GM12865 (cell line): ENCODE measurements at regions not wholly inside any gene's neighbourhood (a gene's known extent, or its start where the extent isn't known, plus 50 kb on each side); places are given as distances from the start of the nearest gene placed in this dataset.

ENCODE experiments used
- DNase-seq: peaks from one replicate; pipeline ENCODE4 v3.0.0; 2010; ENCODE audit warnings: low read depth
- H3K4me3 ChIP-seq: 2 replicates; pipeline ENCODE4 v1.5.1; 2011; ENCODE audit warnings: mild to moderate bottlenecking, low read depth, low read length, control low read depth
- TF ChIP-seq, protein P1 (sequence below): IDR thresholded peaks from 2 replicates; pipeline ENCODE4 v1.5.1; 2011; ENCODE audit warnings: low read length, control low read depth, low read depth, inconsistent platforms; ENCODE audit not compliant: insufficient read depth; ENCODE audit errors: missing control alignments

- H3K4me3 ChIP-seq: no peak overlapping the region
- DNase-seq: no peak
- TF ChIP-seq, protein P1, sequence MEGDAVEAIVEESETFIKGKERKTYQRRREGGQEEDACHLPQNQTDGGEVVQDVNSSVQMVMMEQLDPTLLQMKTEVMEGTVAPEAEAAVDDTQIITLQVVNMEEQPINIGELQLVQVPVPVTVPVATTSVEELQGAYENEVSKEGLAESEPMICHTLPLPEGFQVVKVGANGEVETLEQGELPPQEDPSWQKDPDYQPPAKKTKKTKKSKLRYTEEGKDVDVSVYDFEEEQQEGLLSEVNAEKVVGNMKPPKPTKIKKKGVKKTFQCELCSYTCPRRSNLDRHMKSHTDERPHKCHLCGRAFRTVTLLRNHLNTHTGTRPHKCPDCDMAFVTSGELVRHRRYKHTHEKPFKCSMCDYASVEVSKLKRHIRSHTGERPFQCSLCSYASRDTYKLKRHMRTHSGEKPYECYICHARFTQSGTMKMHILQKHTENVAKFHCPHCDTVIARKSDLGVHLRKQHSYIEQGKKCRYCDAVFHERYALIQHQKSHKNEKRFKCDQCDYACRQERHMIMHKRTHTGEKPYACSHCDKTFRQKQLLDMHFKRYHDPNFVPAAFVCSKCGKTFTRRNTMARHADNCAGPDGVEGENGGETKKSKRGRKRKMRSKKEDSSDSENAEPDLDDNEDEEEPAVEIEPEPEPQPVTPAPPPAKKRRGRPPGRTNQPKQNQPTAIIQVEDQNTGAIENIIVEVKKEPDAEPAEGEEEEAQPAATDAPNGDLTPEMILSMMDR: no peak
Observed at GRCh38 chr22:49205483-49205800, 622.2 kb downstream of the BRD1 start.

GRCh38 chr22:49204599-49205482 is 622.8 kb downstream of the BRD1 start:
- no peak overlapping the region for H3K4me3 ChIP-seq
- TF ChIP-seq, protein P1: no peak

GRCh38 chr22:49203859-49204598 is 623.6 kb downstream of the BRD1 start:
- DNase-seq: no peak
- TF ChIP-seq, protein P1: no peak
- no peak overlapping the region for H3K4me3 ChIP-seq

More at GRCh38 chr22:49204599-49205482, 622.8 kb downstream of the BRD1 start:
- no peak for DNase-seq

GRCh38 chr22:49203091-49203858 is 624.4 kb downstream of the BRD1 start:
- TF ChIP-seq, protein P1: no peak
- H3K4me3 ChIP-seq: no peak overlapping the region
- no peak for DNase-seq

DNA sequence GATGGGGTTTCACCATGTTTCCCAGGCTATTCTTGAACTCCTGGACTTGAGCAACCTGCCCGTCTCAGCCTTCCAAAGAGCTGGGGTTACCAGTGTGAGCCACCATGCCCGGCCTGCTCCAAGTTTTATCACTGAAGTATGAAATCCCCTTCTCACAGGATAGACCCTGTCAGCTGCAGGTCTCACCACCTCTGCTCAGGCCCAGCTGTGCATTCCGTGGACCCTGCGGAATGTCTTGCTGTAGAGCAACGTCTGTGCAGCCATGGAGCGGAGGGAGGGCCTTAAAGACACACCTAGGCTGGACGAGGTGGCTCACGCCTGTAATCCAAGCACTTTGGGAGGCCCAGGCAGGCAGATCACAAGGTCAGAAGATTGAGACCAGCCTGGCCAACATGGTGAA is 625.4 kb downstream of the BRD1 start:
- no peak for DNase-seq
- TF ChIP-seq, protein P1: no peak
- H3K4me3 ChIP-seq: no peak overlapping the region

DNA sequence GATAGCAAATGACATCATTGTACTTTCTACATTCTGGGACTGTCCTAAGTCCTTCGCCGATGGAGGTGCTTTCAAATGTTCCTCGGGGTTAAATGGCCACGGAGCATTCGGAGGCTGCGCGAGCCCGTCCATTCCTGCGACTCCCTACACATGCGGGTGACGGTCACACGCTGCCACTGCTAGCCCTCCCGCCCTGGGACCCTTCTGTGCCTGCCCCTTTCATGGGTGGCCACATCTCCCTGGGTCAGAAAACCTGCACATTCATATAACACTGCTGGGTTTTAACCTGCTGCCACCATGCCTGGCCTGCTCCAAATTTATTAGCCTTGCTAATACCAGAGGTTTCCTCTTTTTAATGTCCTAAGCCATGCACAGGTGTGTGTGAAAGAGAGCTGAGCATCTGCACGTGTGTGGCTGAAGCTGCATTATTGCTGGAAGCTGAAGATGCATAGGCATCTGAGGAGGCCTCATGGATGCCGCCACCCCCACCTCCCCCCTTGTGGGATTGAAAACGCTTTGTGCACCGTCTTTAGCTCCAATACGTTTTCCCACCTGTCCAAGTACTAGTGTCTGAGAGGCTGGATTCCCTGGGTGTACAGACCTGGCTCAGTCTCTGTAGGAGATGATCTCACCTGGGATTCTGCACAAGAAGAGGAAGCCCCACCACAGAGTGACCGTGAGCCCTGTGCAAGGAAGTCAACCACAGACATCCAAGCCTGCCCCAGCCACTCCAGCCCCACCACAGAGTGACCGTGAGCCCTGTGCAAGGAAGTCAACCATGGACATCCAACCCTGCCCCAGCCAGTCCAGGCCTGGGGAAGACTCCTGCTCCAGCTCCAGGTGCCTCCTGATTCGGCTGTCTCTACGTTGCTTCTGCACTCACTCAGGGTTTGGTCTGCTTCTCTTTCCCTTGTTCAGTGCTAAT is 626.4 kb downstream of the BRD1 start:
- no peak overlapping the region for H3K4me3 ChIP-seq
- DNase-seq: no peak
- TF ChIP-seq, protein P1: no peak
